ENCODE measurements at regions not wholly inside any gene's neighbourhood (a gene's known extent, or its start where the extent isn't known, plus 50 kb on each side); places are given as distances from the start of the nearest gene placed in this dataset.

GRCh38 chr13:70366720-70367119, 258.5 kb upstream of the KLHL1 start:
- TF ChIP-seq CTCF (IDR thresholded peaks at IDR 0.05) (no peak), POLR2AphosphoS5 (IDR thresholded peaks at IDR 0.05) (no peak)

Measured in sigmoid colon (tissue), 4 donors.